Left cardiac atrium (tissue), 4 donors: ENCODE measurements at regions not wholly inside any gene's neighbourhood (a gene's known extent, or its start where the extent isn't known, plus 50 kb on each side); places are given as distances from the start of the nearest gene placed in this dataset.

Experiments
- ATAC-seq, 2 donors: fragments of 200-7000 bp; cut with Tn5 transposase; one replicate each; pipeline ENCODE4 v1.9.1; 2020; ENCODE audit warnings: mild to moderate bottlenecking in 2 of 2, moderate library complexity in 2 of 2
- DNase-seq: peaks from one replicate; pipeline ENCODE4 v3.0.0-alpha.2; 2020
- intact Hi-C, 2 donors: fragments of 100-400 bp; cut with DNase I; formaldehyde crosslinking; loops; one replicate each; pipeline versions ENCODE4 v1.14.1 to v1.15.1; 2022 to 2023
- donor health status: DM: no; HTN: yes; CAD: no.
- donor health status: DM: no; HTN: yes; CAD: no; lungs with severe emphysema.
- donor health status: DM: yes; HTN: yes; CAD: no.
- donor health status: Dilated cardiomyopathy.

DNA sequence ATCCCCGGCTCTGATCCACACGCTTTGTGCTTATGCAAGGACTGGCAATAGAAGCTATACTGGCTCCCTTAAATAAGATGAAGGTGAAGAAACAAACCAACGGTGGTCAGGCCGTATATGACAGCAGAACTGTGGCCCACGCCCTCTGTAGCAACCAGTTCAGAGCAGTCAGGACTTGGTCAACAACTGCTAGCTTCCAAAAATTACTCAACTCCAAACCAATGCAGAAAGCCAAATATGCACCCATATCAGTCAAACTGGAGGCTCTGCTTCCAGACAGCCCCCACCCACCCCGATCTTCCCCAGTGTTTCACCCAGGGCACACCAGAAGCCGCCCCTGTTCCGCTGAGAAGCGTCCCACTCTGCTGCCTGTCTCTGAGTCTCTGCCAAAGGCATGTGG, 222.3 kb upstream of the MGMT start:
- intact Hi-C loops: no loop called here
- ATAC-seq (peak in 1 of 2 donors; percentile 73), DNase-seq (no peak)

DNA sequence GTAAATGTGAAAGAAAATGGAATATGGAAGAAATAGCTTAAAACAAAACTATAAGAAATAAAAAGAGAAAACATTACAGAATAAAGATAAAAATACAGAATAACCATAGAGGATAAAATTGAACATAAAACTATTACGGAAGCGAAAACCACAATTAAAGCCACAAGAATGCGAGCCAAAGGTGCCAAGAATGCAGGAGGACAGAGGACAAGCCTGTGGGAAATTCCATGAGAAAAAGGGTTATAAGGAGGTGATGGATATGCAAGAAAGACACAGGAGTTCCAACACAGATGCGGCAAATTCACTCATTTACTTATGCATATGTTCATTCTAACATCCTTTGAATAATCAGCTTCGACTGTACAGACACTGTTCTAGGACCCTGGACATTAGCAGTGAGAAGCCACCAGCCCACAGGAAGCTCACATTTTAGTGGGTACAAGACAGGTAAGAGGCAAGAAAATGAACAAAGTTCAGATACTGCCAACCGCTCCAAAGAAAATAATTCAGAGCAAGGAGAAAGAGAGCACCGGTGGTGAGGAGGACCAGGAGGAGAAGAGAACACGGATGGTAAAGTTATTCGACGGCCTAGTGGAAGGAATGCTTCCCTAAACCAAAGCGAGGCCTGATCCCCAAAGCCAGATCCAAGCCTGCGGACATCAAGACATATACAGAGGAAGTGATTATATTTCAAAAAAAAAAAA, 213.7 kb upstream of the MGMT start:
- no peak for ATAC-seq

DNA sequence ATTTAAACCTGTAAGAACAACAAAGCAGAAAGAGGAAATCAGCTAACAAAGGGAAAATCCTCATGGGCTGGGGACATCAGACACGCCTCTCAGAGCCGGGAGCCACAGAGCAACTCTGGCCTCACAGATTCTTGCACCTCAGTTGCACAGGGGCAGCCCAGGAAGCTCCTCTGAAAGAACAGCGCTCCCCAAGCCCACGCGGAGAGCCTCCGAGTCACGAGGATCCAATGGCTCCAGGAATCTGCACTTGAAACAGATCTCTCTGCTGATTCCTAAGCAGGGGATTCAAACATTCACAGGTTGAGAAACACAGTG, 213.2 kb upstream of the MGMT start:
- intact Hi-C loops: no loop called here
- ATAC-seq (no peak), DNase-seq (no peak)

More for the DNA sequence above, 213.7 kb upstream of the MGMT start:
- intact Hi-C loops: no loop called here
- DNase-seq: no peak

DNA sequence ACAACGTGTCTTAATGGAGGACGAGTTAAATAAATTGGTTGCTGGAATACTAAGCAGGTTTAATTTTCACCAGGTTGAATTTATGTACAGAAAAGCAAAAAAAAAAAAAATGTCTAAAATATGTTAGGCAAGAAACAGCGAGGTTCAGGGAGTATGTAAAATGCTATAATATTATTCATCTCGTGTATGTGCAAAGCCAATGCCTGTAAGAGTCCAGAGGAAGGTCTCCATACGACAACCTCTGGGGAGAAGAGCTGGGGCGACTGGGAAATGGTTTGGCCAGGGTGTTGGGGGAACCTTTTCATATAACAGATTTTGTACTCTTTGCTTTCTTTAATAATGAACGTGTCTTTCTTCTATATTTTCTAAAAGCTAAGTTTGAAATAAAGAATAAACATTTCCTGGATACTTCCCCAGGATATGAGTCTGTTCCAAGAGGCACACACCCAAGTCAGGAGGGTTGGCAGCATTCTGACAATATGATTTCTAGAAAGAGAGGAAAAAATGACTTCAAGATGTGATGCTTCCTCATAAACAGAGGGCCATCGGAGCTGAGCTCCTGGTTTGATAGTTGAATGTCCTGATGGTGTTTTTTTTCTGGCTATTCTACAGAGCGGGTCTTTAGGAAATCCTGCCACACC, 208.6 kb upstream of the MGMT start:
- intact Hi-C loops: no loop called here
- DNase-seq (no peak), ATAC-seq (peak in 1 of 2 donors; percentile 79)

DNA sequence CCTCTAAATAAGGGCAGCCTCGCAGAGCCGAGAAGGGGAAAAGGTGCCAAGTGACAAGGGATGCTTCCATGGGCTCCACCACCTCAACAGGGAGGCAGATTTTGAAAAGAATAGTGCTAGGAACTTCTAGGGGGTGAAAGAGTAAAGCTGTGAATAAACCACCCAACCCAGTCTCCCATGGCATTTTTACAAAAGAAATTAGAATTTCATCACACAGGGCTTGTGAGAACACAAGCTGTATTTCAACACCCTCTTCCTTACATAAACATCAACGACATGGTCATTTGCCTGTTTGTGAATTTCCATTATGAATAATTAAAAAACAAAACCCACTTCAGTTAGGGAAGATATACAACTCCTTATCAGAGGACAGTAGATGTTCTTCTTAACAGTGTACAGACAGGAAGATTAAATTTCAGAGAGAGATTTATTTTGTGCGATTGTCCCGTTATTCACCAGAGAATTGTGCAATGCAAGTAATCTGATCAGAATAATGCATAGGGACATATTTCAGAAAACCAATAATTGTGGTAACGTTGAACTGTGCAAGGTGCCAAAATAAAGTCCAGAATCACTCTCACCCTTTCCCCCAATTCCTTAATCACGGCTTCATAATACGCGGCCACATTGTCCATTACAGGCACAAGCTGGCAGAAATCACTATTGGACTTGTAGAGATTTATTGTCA, 207.8 kb upstream of the MGMT start:
- ATAC-seq: peak in 1 of 2 donors; percentile 67
- intact Hi-C loops: no loop called here

DNA sequence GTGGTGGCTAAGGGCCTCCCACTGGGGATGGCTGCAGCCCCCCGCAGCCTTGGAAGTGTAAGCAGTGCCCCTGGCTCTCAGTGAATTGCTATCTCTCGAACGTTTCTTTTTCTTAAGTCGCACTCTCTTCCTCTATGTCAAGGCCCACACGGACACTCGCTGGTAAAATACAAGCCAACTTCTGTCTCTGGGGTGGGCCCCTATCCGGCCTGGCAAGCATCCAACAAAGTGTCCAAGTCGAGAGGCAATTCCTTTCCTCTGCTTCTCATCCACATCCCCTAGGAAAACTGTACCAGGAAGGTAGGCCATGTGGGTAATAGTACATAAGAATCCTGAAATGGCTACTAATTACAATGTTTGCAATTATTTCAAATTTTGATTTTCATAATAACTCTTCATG, 194.9 kb upstream of the MGMT start:
- DNase-seq: peak; percentile 34
- intact Hi-C loops: no loop called here

More for the DNA sequence above, 207.8 kb upstream of the MGMT start:
- no peak for DNase-seq

DNA sequence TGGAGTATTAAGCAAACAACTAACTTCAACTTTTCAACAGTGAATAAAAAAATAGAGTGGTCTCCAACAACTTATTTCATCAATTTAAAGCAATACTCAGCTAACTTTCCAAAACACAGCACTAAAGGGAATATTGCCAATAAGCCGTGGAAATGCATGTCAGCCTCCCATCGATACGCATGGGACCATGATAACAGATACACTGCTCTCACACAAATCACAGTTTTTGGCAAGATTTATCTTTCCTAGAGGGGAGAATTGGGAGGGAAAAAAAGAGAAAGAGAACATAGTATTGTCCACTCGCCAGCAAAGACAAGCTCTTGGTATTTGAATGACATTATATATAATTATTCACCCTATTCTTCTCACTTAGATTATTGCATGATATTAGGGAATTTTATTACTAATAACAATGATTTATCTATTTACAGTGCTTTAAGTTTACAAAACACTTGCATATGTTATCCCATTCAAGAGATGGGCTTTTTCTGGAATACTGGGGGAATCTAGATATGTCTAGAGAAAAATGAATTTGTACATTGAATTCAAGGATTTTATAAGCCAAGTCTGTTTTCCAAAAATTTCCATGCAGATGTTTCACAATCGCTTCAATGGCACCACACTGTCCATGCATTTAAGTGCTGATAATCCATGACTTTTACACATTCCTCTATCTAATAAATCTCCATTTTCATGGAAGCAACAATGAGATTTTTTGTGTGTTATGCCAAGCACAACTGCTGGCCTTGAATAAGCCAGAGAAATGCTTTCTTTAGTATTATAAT, 194.0 kb upstream of the MGMT start:
- DNase-seq (no peak), ATAC-seq (no peak)
- intact Hi-C loops: no loop called here

More for the DNA sequence above, 194.9 kb upstream of the MGMT start:
- peak in 1 of 2 donors; percentile 34 for ATAC-seq

DNA sequence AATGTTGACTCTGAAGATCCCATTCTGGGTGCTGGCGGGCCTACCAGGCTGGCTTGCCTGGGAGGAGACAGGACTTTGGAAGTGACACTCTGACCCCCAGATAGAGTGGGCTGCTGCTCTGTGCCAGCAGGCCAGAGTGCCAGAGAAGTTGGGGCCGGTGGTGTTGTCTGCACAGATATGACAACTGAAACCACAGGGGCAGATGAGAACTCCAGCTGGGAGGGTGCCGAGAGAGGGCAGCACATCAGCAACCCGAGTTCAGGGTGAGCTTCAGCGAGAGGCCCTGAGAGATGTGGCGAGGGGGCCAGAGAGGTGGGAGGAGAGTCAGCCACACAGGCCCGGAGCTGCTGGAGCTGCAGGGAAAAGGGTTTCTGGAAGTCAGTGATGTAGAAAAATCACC, 193.2 kb upstream of the MGMT start:
- intact Hi-C loops: no loop called here
- DNase-seq: no peak
- ATAC-seq: no peak

DNA sequence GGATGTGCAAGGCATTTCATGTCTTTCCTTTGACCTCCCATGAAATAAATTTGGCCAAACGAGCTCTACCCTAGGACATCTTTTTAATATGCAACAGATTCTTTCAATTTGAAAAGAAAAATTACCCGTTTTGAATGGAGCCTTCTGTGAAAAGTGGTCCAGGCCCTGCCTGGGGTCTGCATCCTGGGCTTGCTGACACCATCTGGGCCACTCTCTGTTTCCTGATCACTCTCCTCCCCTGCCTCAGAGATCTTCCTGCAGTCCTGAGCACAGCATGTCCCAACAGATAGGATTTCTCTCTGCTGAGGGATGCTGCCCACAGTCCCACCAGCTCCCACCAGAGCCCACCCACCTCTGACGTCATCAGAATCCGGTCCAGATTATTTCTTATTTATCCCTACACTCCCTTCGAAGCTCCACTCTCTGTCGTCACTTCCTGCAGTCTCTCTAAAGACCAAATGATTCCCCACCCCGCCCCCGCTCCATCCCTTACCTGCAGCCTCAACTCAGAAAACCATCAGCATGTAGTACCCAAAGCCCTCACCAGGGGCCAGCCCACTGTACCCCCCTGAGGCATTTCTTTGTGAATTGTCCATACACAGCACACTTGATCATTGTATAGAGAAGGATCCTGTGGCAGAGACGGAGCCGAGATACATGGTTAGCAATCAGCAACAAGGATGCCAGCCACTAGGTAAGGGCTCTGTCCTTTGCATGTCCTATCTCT, 192.1 kb upstream of the MGMT start:
- intact Hi-C loops: no loop called here
- ATAC-seq: no peak
- DNase-seq: no peak

DNA sequence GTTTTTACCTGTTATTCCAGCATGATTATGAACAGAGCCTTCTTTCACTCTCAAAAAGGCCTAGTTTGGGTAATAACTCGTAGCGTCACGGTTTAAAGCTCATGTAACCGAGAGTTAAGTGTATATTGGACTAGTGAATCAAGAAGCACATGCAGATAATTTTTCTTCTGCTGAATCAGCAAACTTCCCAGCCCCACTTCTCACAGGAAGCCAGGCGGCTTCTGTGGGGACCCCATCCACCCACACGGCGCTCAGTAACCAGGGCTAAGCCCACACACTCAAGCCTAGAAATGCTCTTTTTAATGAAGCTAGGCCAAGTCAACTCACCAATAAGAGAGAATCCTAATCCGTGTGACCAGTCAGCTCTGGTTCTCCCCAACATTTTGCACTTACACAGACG, 191.2 kb upstream of the MGMT start:
- intact Hi-C loops: no loop called here

DNA sequence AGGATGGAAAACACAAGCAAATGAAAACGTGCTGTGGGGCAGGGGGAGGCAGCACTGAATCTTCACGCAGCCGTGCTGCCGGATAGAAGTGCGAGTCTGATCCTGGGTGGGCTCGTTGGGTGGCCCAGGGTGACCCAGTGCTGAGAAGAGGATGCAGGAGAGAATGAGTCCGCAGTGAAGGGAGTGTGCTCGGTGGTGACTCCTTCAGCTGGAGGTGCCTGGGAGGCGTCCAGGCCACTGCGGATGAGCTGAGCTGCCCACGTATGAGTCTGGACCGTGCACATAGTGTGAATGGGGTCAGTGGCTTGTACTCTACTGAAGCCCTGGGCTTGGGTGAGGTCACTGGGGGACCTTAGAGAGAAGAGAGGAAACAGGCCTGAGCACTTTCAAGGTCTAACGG, 190.0 kb upstream of the MGMT start:
- no peak for ATAC-seq
- intact Hi-C loops: no loop called here

More for the DNA sequence above, 191.2 kb upstream of the MGMT start:
- ATAC-seq: no peak
- DNase-seq: no peak

DNA sequence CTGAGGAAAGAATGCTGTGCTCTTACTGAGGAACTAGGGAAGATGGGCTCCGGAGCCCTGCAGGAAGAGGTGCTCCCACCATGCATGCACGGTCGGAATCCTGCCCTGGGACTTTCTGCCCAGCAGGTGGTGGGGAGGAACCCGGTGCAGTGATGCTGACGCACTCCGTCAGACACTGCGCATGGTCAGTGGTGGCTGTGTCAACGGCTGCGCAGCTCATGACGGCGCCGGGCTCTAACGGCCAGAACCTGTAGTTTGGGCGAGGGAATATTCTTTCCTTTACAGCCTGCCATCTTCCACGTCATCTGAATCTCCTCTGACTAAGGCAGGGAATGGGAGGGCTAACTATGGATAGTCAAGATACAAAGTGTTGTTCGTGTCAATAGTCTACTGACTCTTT, 189.2 kb upstream of the MGMT start:
- DNase-seq: no peak
- ATAC-seq: no peak
- intact Hi-C loops: no loop called here

More for the DNA sequence above, 190.0 kb upstream of the MGMT start:
- no peak for DNase-seq

DNA sequence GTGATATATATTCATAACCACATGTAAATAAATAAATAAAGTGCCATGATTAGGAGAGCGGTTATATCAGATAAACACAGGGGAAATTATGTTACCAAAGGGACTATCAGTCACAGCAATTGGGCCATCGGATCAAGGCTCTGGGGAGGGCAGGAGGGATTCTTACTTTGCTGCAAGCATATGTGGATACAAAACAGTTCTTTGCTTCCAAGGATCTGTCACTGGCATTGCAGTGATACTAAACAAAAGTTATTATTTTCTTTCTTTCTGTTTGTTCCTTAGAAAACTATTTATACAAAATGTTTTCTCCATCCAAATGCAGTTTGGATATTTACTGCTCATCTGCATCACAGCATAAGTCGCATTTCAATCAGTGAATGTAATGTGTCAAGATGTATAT, 188.4 kb upstream of the MGMT start:
- DNase-seq (no peak), ATAC-seq (no peak)
- intact Hi-C loops: no loop called here

DNA sequence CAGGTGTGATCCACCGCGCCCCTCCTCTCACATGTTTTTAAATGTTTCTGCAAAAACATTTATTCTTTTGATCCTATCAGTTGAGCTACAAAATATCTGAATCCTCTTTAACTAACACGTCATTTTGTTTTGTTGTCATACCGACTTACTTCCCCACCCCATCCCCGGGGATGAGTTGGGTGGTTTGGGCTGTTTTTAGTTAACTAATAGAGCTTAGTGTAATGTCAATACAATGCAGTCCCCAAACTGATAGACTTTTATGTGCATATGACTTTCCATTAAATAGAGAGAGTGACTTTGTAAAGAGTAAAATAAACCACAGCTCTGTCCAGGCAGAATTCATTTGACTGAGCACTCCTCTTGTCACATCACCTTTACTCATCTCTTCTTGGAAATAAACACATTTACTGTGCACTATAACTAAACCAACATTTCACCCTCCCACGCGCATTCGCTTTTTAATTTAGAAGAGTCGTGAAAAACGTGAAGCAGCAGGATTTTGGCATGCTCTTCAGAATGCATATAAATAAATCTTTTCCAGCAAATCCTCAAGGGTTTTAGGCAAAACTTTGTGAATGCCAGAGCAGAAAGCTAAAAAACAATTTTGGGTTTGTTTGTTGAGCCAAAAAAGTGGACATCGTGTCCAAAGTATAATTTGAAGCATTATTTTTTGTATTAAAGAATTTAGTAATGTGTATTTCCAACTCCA, 187.4 kb upstream of the MGMT start:
- intact Hi-C loops: no loop called here
- ATAC-seq (no peak), DNase-seq (no peak)

DNA sequence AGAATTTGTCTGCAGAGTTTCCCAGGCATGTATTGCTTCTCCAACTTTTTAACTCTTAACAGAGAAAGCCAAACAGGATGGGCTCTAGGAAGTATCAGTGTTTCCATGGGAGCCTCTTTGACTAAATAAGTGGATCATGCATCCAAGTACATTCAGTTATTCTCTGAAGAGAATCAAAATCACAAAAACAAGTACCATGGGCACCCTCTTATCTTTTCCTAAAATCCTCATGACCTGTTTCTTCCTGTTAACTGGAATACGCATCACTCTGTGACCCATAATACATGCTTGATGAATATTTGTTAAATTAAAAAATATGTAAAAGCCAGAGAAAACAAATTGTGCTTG, 186.9 kb upstream of the MGMT start:
- no peak for DNase-seq
- ATAC-seq: peak in 1 of 2 donors; percentile 38
- intact Hi-C loops: no loop called here

DNA sequence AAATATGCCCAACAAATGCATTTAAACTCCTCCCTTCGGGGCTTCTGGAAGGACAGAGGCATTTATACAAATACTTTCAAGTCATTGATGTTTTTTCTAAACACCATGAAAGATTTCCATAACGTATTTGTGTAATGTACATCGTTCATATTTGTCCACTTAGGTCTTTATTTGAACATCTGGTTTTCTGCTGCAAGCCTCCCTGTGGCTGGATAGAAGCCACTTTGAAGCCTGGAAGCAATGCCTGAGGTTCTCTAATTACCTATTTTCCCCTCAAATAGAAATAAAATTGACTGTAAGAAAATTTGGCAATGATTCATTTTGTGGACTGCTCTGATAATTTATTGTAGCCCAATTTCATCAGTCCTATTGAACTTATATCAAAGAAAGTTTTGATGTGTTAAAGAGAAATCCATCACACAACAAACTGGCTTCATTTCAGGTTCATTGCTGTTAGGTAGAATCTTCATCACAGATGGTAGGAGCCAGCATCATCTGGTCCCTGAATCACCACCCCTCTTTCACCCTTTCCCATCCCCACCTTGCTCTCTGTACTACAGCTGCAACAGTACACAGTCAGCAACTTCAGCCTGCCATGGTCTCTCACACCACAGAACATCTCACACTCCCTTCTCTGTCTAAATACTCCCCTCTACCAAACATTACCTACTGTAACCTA, 186.0 kb upstream of the MGMT start:
- no peak for DNase-seq
- no peak for ATAC-seq
- intact Hi-C loops: no loop called here

DNA sequence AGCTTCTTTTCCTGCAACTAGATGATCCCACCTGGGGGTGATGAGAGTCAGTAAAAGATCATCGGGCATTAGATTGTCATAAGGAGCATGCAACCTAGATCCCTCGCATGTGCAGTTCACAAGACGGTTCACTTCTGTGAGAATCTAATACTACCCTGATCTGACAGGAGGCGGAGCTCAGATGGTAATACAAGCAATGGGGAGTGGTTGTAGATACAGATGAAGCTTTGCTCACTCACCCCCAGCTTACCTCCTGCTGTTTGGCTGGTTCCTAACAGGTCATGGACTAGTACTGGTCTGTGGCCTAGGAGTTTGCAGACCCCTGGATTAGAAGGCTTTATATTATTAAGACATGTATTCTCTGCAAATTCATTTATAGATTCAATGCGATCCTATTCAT, 181.6 kb upstream of the MGMT start:
- intact Hi-C loops: no loop called here
- ATAC-seq (no peak), DNase-seq (no peak)

DNA sequence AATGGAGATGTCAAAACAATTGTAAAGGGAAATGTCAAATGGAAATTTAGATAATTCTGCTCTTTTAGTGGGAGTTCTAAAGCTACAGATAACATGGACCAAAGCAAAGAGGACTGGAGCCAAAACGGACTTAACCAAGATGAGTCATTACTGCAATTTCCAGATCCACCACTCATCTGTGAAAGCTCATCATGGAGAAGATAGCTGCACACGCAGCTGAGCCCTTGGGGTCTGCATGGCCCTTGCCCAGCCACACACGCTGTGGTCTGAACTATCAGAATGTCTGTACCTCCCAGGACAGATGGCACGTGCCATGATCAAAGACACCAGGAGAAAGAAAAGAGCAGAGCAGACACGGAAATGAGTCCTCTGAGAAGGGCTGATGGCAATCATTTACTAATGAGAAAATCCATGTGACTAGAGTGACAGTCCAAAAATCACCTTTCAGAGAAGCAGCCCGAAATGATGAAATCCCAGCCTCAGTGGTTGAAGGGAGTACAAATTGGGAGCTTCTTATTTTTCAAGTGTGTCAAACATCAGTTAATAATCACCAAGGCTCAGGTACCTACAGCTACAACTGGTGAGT, 177.9 kb upstream of the MGMT start:
- ATAC-seq (peak in 1 of 2 donors; percentile 75), DNase-seq (no peak)
- intact Hi-C loops: no loop called here
